Hindlimb muscle (tissue), 1 donor: ENCODE measurements at regions not wholly inside any gene's neighbourhood (a gene's known extent, or its start where the extent isn't known, plus 50 kb on each side); places are given as distances from the start of the nearest gene placed in this dataset.
A peak's percentile ranks its signal among the peaks of the same experiment; 100 is the strongest.

Source experiments
- DNase-seq: peaks from one replicate; pipeline ENCODE4 v3.0.0-alpha.2; 2013

DNA sequence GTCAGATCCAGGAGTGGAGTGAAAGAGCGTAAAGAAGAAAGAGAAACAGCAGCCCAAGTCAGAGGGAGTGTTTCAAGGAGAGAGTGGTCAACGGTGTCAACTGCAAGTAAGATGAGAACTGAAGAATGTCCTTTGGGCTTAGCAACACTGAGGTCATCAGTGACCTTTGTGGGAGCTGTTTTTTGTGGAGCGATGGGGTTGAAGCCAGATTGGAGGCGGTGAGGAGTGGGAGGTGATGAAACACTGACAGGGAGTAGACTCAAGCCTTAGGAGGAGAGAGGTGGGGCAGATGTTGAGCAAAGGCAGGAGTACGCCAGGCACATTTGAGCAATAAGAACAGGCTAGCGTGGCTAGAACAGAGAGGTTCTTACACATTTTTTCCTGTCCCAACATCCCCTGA is 103.7 kb upstream of the GNAO1 start:
- DNase-seq: no peak

DNA sequence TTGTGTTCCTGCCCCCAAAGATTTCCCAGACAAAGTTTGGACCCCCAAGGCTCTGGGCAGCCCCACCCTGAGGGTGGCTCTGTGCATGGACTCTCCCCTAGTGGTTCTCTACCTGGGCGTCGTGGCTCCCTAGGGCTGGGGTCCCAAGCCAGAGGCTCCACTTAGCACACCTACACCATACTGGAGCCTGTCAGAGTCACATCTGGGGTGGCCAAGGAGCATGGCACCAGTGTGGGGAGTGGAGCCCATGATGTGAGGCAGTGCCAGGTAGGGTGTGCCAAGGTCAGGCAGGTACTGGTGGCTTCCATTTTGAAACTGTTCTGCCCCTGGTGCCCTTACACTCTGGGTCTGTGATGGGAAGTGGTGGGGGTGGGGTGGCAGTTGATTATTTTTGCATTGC is 109.9 kb upstream of the GNAO1 start:
- DNase-seq: no peak

DNA sequence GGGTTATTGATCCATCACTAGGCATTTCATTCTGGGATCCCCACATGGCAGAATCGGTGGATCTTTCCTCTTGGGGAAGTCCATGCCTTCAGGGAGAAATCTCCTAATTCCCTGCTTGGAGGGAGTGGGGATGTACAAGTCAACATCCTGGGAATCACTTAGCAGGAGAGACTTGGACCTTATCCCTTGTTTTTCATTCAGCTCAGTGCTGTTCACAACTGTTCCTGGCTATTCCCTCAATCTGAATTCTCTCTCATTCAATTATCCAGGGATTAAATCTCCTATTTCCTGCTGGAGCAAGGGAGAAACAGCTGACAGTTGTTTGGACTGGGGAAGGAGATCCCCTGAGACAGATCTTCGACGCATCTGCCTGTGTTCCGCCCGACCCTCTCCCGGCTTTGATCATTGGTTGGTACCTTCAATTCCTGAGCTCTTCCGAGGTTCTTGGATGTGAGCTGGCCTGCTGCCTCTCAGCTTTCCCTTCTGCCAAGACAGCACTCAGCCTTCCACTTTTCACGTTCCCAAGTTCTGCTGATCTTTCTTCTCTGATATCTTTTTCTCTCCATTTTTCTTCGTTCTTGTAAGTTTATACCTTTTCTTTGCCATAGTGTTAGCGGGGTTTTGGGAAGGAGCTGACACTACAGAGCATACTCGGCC is 115.4 kb upstream of the GNAO1 start:
- DNase-seq: peak; percentile 17

DNA sequence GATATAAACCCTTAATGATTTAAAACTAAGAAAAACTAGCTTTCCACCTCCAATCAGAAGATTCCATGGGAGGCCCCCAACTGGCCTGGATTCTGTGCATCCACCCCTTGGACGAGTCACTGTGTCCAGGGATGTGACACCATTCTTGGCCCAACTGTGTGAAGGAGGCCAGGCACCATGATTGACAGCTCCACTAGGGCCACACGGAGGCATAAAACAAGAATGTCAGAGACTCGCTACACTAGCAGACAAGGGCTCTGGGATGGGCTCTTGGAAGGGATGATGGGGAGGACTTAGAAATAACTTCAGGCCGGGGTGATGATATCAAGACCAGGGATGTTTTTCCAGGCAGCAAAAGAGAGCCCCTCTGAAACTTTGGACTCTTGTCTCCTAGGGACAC is 117.8 kb upstream of the GNAO1 start:
- DNase-seq: no peak

DNA sequence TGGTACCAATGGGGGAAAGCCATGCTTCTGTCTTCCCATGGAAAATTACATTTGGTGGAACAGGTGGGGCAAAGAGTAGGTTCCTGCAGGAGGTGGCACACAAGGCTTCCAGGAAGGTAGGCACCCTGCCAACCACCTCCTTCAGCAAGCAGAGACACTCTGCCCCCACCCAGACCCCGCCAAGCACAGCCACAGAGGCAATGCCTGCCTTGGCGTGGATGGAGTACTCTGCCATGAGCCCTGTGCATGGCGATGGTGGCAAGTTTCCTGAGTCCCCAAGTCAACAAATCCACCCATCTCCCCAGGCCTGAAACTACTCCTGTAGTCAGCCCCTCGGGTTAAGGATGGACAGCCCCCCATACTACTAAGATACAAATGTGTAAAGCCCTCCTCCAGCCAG is 119.2 kb upstream of the GNAO1 start:
- no peak for DNase-seq

DNA sequence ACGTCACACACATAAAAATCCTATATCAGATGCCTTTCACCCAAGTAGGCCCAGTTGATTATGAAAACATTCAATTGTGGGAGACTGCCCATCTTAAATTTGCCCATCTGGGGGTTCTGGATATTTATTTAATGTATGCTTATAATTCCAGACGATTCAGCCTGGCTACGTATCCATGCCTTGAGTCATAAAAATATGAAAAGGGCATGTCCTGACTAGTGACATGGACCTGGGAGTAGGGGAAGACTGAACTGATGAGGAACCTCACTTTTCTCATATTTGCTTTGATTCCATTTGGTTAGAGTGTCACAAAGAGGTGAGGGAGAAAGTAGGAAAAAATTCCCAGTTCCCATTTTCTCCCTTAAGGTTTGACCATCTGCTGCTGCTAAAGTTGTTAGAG is 122.5 kb upstream of the GNAO1 start:
- DNase-seq: no peak

DNA sequence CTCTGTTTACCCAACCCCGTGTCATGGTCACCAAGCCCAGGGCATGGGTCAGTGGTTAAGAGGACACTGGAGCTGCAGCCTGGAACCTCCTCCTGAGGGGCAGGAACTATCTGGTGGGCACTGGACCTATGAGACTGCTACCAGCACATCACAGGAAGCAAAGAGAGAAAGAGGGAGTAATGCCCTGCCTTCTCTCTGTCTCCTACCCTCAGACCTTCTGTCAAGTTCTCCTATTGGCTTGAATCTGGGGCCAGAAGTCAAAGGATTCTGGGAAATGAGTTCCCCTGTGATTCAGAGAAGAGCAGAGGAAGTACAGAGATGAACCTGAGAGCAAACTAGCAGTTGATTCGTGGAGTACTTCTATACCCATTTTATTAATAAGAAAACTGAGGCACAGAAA is 123.0 kb upstream of the GNAO1 start:
- DNase-seq: no peak

DNA sequence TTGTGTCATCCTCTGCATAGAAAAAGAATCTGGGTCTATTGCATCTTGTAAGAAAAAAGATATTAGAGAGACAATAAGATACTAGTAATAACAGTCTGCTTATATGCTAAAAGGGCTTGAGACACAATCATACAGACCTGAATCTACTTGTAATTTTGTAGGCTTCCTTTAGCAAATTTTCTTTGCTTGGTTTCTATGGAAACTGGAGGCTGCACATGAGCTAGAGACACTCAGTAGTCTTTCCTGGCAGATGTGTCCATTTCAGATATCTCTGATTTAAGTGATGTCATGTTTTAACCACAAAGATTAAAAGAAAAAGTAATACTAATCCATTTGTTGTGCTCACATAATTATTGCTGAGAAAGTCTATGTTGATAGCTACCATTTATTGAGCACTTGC is 123.9 kb upstream of the GNAO1 start:
- DNase-seq: no peak

DNA sequence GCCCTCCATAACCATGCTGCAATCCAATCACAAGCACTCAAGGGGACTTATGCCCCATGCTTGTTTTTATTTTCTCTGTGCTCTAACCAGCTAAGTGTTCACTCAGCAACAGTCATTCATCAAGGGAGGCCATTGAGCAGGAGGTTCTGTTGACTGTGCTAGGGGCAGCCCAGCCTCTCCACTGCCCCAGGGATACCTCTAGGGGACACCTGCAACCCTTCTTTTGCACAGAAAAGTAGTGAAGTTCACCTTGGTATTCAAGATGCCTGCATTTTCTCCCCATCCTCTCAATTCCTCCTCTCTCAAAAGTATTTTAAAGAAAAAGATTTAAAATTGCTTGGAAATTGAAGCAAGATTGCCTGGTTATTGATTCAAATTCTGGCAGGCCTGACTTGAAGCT is 124.7 kb upstream of the GNAO1 start:
- no peak for DNase-seq

DNA sequence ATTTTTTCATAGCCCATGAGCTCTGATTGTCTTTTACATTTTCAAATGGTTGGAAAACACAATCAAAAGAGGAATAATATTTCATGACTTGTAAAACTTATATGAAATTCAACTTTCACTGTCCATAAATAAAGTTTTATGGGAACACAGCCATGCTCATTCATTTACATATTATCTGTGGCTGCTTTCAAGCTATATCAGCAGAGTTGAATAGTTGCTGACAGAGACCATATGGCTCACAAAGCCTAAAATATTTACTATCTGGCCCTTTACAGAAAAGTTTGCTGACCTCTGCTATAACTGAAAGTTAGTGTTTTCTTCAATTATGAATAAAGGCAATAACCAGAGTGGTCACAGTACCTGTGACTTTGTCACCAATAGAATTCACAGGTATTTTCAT is 128.2 kb upstream of the GNAO1 start:
- no peak for DNase-seq

DNA sequence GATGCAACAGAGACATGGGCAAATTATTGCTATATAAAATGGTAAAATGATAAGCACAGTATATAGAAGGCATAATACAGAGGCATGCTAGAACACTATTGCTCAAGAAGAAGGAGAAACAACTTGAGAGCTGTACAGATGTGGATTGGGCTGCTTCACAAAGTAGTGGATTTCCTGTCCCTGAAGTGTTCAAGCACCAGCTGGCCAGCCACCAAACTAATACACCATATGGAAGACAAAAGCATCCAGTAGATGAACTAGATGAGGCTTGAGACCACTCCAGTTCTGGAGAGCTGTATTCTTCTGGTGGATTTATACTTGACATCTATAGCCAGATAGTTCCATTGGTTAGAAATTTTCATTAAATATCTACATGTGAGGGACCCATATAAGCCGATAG is 134.1 kb upstream of the GNAO1 start:
- DNase-seq: no peak

DNA sequence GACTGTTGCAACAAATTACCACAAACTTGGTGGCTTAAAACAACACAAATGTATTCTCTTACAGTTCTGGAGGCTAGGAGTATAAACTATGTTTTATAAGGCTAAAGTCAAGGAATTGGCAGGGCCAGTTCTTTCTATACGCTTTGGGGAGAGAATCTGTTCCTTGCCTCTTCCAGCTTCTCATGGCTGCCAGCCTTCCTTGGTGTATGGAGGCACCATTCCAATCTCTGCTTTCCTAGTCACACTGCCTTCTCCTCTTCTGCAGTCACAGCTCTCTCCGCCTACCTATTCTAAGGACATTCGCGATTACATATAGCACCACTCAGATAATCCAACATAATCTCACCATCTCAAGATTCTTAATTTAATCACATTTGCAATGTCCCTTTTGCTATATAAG is 140.4 kb upstream of the GNAO1 start:
- no peak for DNase-seq

DNA sequence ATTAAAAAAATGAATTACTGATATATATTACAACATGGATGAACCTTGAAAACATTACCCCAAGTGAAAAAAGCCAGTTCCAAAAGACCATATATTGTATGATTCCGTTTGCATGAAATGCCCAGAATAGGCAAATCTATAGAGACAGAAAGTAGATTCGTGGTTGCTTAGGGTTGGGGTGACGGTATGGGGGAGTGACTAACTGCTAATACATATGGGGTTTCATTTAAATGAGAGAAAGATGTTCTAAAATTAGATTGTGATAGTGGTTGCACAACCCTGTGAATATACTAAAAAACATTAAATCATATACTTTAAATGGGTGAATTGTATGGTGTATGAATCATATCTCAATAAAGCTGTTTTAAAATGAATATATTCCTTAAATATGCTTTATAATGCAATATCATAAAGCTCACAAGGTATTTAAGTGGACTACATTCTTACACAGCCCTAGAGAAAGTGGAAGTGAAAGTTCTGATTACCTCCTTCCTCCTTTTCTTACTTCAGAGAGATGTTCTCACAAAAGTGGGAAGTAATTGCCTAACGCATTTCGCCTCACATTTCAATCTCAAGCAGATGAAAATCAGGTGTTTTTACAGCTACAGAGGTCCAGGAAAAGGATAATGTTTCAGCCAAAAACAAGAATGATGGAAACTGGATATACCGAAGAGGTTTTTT is 142.7 kb upstream of the GNAO1 start:
- no peak for DNase-seq

DNA sequence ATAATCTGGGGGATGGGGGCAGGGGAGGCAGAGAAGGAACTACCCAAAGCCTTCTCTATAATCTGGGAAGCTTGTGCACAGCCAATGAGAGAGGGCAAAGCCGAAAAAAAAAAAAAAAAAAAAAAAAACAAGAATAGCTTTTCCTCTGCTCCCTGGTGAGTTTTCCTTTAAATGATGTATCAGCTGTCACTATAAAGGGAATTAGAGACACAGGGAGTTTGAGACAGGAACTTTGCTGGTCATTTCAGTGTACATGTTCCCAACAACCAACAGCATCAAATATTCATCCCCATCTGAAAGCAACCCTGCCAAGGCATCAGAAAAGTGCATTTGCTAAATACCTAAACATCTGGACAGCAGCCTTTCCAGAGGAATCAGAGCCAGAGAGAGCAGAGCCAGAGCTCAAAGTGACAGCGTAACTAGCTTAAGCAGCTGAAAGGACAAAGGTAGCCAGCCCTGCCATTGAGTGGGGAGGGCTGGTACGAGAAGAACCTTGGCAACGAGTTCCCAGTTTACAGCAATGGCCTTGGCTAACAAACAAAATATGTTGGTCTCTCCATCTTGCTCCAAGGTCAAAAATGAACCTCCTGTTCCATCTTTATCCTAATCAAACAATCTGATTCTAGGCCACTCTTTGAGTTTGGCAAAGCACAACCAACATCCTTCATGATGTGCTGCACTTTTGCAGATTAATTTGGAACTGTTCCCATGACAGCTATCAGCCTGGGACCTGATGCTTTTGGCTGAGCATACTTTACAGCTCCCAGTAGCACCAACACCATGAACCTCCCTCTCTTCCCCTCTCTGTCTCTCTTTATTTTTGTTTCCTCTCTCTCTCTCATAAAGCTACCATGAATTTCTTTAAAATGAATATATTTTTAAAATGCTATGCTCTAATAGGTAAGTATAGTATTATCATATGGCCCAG is 143.7 kb upstream of the GNAO1 start:
- DNase-seq: peak; percentile 18

DNA sequence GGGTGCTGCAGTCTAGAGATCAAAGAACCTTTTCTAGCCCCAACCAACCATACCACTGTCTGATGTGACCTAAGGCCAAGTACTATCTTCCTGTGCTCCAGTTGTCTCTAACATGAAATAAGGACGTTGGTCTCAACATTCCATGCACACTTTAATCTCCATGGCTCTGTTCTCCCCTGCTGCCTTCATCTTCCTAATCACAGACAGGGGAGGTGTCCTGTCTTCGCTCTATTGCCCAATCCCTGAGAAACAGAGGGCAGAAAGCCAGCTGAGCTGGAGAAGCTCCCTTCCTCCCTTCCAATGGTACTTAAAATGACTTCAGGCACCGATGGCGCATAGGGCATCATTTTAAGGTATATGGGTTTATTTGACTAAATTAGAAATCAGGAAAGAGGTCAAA is 148.9 kb upstream of the GNAO1 start:
- DNase-seq: no peak

DNA sequence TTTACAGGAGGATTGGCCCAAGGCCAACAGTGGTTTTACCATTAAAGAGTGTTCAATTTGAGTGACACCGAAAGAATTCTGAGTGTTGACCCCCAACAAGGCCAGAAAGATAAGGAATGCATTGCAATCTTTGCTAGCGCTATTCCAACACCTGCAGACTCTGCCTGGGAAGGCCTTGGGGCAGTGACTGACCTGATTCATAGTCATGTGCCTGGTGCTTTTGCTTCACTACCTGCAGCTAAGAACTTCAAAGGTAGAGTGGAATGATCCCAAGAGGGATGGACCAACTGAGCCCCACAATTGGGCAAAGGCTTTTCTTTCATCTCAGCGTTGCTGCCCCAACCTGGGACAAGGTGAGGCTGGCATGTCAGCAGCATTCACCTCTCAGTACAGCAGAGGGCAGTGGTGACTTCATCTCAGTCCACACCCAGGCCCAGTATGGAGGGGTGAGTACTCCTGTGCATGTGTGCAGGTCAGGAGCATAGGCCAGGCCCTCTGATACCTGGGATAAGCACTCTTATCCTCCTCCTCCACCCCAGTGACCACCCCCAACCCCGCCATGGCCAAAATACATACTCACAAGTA is 149.6 kb upstream of the GNAO1 start:
- DNase-seq: no peak

DNA sequence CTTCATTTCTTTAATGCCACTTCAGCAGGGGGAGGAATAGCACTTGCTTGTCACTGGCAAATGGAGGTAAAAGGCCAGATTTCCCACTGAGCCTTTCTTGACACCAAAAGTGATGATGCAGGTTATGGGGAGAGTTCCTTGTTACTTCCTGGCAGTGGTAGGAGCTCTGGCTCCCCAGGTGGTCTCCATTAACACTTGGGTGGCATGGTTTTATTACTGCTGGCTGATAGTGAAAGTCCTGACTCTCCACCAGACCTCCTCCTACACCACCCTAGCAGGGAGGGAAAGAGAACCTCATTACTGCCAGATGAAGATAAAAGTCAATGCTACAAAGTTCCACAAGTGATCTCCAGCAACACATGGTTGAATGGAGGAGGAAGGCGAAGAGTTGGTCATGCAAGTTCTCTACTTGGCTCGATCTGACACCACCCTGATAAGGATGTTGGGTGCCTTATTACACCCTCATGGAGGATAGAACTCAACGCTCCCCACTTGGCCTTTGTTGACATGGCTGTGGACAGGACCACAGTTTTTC is 152.7 kb upstream of the GNAO1 start:
- DNase-seq: no peak

DNA sequence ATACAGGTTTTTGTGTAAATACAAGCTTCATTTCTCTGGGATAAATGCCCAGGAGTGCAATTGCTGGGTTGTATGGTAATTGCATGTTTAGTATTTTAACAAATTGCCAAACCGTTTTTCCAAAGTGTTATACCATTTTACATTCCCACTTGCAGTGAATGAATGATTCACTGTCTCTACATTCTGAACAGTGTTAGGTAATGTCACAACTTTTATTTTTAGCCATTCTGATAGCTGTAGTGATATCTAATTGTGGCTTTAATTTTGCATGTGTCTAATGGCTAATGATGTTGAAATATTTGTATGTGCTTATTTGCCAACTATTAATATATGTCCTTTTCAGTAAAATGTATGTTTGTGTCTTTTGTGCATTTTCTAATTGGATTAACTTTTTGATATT is 156.9 kb upstream of the CES5A start:
- no peak for DNase-seq

DNA sequence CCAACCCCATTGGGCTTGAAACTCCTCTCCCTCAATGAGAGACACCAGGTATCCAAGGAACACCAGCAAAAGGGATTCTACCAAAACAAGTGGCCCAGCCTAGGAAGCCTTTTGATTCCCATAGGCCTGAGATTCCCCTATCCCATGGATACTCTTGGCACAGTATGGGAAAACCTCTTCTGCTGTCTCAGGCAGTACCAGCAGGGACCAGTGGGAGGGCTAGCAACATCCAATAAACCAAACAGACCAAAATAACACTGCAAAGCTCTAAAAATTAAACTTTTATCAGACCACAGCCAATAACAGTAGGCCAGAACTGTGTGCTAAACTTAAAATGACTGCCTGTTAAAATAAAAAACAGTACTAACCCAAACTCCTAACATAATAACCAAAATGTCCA is 153.9 kb upstream of the CES5A start:
- no peak for DNase-seq

DNA sequence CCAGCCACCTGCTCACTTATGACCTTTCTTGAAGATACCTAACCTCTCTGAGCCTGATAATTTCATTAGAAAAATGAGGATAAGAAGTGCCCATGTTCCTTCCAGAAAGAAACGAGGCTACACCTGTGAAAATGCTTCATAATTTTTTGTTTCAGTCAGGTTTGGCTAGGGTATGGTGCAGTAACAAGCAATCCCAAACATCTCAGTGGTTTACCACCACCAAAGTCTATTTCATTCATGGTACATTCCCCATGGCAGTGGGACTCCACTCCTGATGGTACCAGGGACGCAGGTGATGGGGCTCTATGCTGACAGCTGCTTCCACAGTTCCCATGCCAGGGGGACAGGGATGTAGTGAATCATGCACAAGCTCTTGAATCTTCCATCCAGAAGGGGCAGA is 147.6 kb upstream of the CES5A start:
- DNase-seq: no peak

DNA sequence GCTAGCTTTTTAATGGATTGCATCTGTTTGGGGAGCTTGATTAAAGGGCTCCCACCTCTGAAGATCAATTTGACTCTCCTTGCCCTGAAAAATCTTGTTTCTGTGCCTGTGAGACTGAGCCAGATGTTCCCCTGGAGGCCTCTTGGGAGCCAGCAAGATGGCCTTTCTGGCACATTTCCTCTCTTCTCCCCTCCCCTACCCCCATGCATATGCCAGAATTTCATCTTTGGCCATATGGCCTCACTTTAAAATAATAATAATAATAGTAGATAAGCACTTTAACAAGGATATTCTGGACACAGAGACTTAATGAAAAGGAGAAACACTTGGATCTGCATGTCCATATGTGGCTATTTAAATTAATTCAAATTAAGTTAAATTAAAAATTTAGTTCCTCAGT is 144.1 kb upstream of the CES5A start:
- DNase-seq: no peak

DNA sequence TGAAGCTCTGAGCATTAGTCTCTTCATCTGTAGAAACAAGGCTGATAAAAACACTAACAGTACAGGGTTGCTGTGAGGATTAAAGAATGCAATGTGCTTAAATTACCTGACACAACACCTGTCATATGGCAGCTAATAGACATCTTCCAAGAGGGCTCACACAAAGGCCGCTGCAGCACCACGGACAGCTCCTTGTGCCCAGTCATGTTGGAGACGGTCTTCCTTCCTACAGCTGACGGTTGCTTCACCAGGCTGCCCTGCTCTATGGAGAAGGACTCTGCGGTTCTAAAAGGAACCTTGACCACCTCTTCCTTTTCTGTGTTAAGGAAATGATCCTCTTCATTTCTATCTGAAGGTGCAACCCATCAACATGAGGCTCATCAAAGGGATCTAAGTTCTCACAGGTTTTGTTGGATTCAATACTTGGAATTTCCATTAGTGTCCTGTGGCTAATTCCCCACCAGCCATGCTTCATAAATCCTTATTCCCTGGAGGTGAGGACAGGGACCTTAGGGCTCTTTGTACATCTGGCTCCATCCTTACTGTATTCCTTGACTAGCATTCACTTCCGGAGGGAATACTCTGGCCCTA is 138.9 kb upstream of the CES5A start:
- DNase-seq: peak; percentile 28

DNA sequence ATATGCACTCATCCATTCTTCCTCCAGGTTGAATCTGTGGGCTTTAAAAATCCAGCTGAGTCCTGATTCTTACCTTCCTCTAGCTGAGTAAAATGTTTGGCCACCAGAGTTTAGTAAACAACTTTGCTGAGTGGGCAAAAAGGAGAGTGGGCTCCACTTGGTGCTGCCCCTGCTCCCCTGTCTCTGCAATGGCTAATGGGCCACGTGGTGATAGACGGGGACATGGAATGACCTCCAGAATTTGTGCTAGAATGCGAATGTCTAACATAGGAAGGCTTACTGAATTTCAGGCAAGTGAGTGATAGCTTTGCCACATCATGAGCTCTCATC is 137.3 kb upstream of the CES5A start:
- no peak for DNase-seq
